Activated naive CD4-positive, alpha-beta T cell treated with anti-CD3 and anti-CD28 coated beads, Interleukin-2, amount 50 U/mL, for 72 hours (primary cell): ENCODE measurements at regions not wholly inside any gene's neighbourhood (a gene's known extent, or its start where the extent isn't known, plus 50 kb on each side); places are given as distances from the start of the nearest gene placed in this dataset.
"Not testable (repeated sequence)": the region's sequence is repeated elsewhere in the genome, so short reads cannot be mapped to it uniquely, and the experiment has no call there.

Experiments used
- ATAC-seq, 2 donors: fragments of 150-1000 bp; cut with Tn5 transposase; 2 replicates each; pipeline ENCODE4 v1.10.0; 2021; ENCODE audit warnings: mild to moderate bottlenecking in 2 of 2, moderate library complexity in 2 of 2
- DNase-seq, 2 donors: peaks; one replicate each; pipeline ENCODE4 v3.0.0; 2021 to 2022; ENCODE audit warnings: low spot score in 2 of 2
- H3K27ac Mint-ChIP-seq, 2 donors: one replicate each; pipeline ENCODE4 v1.8.0; 2022; ENCODE audit warnings: mild to moderate bottlenecking in 2 of 2, mixed read lengths in 2 of 2
- H3K36me3 Mint-ChIP-seq, 2 donors: one replicate each; pipeline ENCODE4 v1.8.0; 2022; ENCODE audit warnings: mixed read lengths in 2 of 2
- H3K9me3 Mint-ChIP-seq, 2 donors: one replicate each; pipeline ENCODE4 v1.8.0; 2022; ENCODE audit warnings: mixed read lengths in 2 of 2

DNA sequence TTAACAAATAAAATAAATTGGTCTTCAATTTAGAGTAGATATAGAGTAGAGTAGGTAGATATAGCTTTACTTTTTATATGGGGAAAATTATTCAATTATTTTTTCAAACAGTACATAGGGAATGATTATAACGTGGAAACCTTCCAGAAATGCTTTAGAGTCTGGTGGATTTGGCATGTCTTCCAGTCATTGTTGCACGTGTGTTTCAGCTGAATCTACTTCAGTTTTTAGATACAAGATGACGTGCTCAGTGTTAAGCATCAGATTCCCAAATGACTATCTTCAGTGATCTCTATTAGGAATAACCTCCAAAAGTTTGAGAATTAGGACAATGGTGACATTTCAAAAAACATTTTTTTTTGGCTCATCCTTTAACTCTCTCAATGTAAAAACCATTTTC is 616.9 kb downstream of the ANKRD50 start:
- DNase-seq (no peak), ATAC-seq (no peak)
- H3K36me3 Mint-ChIP-seq, result no peaks in the 10 kb centered on the region
- no peak overlapping the region for H3K27ac Mint-ChIP-seq
- peaks cover 6 to 22% of the 10 kb centered on the region in 2 donors for H3K9me3 Mint-ChIP-seq

DNA sequence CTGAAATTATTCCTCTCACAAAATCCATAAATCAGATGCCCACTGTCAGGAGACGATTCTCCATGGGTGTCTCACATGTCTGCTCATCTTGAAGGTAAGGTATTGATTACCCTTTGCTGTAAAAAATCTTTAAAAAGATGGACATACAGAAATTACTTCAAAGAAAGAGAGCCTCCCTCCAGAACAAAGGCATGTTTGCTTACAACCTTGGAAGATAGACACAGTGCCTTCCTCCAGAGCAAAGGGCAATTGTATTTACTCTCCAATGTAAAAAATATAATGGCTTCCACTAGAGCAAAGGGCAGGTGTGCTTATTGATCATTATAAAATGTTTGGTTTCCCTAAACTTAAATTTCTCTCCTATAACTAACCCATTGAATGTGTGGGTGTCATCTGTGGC is 616.2 kb downstream of the ANKRD50 start:
- DNase-seq, result no peak
- H3K27ac Mint-ChIP-seq, result no peak overlapping the region
- ATAC-seq, result no peak
- H3K36me3 Mint-ChIP-seq, result no peaks in the 10 kb centered on the region
- H3K9me3 Mint-ChIP-seq, result peaks cover 6 to 22% of the 10 kb centered on the region in 2 donors

DNA sequence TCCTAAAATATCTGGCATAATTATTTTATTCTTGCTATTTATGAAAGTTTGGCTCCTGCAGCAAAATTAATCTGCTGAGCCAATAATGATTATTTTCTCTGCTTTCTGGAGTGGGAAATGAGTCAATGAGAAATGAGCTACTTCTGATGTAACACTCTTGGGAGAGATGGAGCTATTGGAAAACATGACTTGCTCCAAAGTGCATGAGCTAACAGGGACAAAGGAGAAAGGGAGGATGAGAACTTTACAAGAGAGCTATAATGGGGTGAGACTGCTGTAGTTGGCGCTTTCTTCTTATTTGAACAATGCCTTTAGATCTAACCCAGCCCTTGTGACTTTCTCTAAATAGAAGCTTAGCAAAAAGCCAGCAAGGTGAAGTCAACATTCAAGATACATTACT is 615.1 kb downstream of the ANKRD50 start:
- no peaks in the 10 kb centered on the region for H3K36me3 Mint-ChIP-seq
- no peak overlapping the region for H3K27ac Mint-ChIP-seq
- H3K9me3 Mint-ChIP-seq, result peaks cover 6 to 18% of the 10 kb centered on the region in 2 donors

DNA sequence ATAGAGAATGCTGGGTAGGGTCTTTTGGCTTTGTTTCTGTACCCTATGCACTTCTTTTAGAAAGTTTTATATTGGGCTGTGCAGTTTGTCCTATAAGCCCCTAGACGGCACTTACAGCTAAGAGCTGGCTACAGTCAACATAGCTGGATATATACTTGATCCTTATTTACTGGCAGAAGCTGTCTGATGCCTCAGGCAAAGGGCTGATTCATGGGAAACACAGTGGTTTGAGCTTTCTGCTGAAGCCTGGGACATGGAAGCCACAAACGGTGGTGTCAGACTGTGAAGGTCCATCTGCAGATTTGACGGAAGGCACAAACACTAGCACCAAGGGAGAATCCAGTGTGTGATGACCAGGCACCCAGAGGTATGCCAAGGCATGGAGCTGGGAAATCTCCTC is 608.4 kb downstream of the ANKRD50 start:
- ATAC-seq, result no peak
- no peak for DNase-seq
- Mint-ChIP-seq H3K9me3 (no peaks in the 10 kb centered on the region), H3K36me3 (peaks cover 0 to 5% of the 10 kb centered on the region in 2 donors), H3K27ac (no peak overlapping the region)

More for the DNA sequence above, 615.1 kb downstream of the ANKRD50 start:
- no peak for DNase-seq
- ATAC-seq, result no peak

DNA sequence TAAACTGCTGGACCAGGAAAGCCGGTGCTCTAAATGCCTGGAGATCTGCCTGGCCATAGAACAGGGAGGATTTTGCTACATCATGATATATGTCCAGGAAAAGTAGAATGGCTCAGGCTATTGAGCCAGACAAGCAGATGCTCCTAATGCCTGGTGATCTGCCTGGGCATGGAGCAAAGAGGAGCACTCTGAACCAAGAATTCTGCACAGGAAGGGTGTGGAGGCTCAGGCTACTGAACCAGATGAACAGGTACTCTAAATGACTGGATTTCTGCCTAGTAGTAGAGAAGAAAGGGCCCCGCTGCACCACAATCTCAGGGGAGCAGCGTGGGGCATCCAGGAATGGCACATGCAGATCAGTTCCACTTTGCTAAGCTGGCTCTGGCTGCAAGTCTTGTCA is 607.9 kb downstream of the ANKRD50 start:
- peaks cover 0 to 5% of the 10 kb centered on the region in 2 donors for H3K36me3 Mint-ChIP-seq
- DNase-seq, result no peak
- no peak overlapping the region for H3K27ac Mint-ChIP-seq
- ATAC-seq, result no peak
- H3K9me3 Mint-ChIP-seq, result no peaks in the 10 kb centered on the region

DNA sequence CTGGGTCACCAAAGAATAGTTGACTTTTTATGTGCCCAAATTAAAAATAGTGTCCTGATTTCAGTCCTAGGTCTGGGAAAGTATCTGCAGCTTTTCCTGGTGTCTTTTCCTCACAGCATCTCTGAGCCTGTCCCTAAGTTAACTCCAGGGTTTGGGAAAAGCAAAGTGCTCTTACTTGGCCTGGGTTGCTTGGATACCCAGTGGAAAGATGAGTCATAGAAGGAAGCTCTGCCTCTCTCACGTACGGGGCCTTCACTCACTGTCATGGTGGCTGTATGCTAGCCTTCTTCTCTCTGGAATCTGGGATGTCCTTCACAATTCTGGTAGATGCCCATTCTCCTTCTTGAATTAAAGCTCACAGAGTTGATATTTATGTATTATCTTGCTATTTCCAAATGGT is 607.3 kb downstream of the ANKRD50 start:
- no peak for DNase-seq
- no peak overlapping the region for H3K27ac Mint-ChIP-seq
- H3K36me3 Mint-ChIP-seq, result peaks cover 0 to 5% of the 10 kb centered on the region in 2 donors
- no peak for ATAC-seq
- H3K9me3 Mint-ChIP-seq, result no peaks in the 10 kb centered on the region

DNA sequence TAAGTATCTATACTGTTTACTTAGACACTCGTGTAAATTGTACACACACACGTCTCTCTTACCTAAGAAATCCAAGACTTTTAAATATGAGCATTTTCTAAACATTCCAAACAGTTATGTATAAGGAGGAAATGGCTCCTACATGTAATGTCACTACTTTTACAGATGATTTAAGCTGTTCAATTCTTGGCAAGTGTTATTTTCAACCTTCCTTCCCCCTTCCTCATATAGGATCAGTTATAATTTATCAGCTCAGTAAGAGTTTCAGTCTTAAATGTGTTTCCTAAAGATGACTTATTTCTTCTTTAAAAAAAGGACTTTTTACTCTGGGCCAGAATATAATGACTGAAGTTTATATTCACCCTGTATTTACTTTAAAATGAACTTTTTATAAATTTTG is 601.1 kb downstream of the ANKRD50 start:
- DNase-seq (no peak), ATAC-seq (no peak)
- H3K36me3 Mint-ChIP-seq, result no peaks in the 10 kb centered on the region
- no peak overlapping the region for H3K27ac Mint-ChIP-seq
- no peaks in the 10 kb centered on the region for H3K9me3 Mint-ChIP-seq

DNA sequence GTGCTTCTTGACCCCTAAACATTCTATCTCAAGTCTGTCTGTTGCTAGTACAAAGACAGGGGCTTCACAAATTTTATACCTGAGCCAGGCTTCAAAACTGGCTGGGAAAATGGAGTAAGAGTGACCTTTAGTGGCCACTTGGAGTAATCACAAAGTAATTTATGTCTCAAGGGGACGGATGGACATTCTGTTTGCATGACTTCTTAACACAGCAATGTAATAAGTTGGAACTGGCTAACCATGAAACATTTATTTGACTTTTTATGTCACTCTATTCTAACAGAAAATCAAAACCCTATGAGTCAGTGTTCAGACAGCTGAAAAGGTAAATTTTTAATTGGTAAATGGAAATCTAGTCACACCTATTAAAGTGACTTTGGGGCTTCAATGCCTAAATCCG is 600.6 kb downstream of the ANKRD50 start:
- no peaks in the 10 kb centered on the region for H3K9me3 Mint-ChIP-seq
- ATAC-seq, result no peak
- no peak for DNase-seq
- no peaks in the 10 kb centered on the region for H3K36me3 Mint-ChIP-seq
- no peak overlapping the region for H3K27ac Mint-ChIP-seq

DNA sequence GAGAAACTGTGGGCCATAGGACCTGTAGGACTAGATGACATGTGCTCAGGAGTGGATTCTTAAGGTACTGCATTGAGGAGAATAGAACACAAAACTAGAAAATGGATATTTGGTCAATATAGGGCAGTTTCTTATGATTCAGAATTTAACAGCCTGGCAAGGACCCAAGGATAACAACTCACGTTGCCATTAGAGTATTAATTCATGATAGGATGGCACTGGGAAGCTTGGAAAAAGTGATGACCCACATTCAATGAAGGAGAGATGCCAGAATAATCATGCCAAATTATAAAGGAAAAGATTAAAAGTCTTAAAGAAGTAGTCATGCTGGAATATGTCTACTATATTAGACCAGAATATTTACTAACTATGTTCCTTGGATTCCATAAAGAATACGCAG is 594.5 kb downstream of the ANKRD50 start:
- DNase-seq (no peak), ATAC-seq (no peak)
- no peaks in the 10 kb centered on the region for H3K36me3 Mint-ChIP-seq
- no peak overlapping the region for H3K27ac Mint-ChIP-seq
- no peaks in the 10 kb centered on the region for H3K9me3 Mint-ChIP-seq

DNA sequence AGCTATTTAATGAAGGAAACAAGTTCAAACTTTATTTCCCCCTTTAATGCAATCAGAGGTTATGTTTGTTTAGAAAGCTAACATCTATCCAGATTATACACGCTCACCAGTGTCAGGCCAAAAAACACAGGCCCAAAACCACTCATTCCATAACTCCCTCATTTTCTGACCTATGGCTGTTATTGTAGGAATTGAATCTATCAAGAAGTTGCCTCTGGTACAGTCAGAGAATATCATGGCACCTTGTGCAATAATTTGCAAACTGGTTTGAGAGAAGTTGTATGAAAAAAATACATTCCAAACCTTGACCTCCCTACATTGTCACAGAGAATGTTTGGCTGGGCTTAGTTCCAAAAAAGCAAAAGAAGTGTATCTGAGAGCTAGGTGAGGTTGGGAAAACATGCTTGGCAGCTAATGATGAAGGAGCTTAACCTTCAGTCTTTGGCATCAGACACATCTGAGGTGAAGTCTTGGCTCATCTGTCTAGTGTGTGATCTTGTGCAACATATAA is 591.0 kb downstream of the ANKRD50 start:
- DNase-seq, result no peak
- H3K36me3 Mint-ChIP-seq, result no peaks in the 10 kb centered on the region
- no peaks in the 10 kb centered on the region for H3K9me3 Mint-ChIP-seq
- no peak for ATAC-seq
- H3K27ac Mint-ChIP-seq, result no peak overlapping the region

DNA sequence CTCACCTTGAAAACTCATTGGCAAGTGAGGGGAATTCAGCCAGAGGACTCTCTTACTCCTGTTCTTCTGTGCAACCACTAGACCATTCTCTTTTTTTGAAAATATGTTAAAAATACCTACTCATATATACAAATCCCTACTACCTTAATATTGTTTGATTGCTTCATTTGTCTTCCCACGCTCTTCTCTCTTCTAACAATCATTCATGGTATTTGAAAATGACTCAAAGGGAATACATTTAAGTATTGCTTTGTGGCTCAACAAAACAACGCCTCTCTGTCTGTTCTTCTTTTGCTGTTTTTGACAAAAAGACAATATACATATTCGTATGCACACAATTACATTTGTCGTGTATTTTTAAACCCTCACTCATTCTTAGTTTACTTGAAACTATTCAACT is 589.4 kb downstream of the ANKRD50 start:
- Mint-ChIP-seq H3K9me3 (no peaks in the 10 kb centered on the region), H3K27ac (no peak overlapping the region), H3K36me3 (no peaks in the 10 kb centered on the region)
- ATAC-seq, result no peak
- DNase-seq, result no peak

DNA sequence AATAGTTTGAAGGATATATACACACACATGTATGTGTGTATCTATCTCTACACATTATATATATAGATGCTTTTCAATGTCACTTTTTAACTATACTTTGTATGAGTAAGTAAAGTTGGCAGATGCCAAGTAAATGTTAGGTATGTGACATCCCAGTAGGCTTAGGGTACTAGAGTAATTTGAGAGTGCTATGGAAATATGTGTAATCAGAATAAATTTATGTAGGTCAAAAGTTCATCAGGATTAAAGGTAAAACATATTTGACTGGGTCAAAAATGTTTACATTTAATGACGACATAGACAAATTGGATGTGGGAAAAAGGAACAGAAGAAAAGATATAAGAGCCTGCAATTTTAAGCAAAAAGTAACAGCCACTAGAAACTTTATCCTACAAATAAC is 588.8 kb downstream of the ANKRD50 start:
- Mint-ChIP-seq H3K36me3 (no peaks in the 10 kb centered on the region), H3K9me3 (peaks cover 0 to 4% of the 10 kb centered on the region in 2 donors), H3K27ac (no peak overlapping the region)
- ATAC-seq, result no peak
- no peak for DNase-seq

DNA sequence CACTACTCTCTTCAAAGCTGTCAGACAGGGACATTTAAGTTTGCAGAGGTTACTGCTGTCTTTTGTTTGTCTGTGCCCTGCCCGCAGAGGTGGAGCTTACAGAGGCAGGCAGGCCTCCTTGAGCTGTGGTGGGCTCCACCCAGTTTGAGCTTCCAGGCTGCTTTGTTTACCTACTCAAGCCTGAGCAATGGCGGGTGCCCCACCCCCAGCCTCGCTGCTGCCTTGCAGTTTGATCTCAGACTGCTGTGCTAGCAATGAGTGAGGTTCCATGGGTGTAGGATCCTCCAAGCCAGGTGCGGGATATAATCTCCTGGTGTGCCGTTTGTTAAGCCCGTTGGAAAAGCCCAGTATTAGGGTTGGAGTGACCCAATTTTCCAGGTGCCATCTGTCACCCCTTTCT is 581.2 kb downstream of the ANKRD50 start:
- not testable (repeated sequence) for DNase-seq, H3K27ac Mint-ChIP-seq, ATAC-seq
- Mint-ChIP-seq H3K36me3 (peaks cover 0 to 14% of the 10 kb centered on the region in 2 donors), H3K9me3 (peaks cover 15 to 21% of the 10 kb centered on the region in 2 donors)

DNA sequence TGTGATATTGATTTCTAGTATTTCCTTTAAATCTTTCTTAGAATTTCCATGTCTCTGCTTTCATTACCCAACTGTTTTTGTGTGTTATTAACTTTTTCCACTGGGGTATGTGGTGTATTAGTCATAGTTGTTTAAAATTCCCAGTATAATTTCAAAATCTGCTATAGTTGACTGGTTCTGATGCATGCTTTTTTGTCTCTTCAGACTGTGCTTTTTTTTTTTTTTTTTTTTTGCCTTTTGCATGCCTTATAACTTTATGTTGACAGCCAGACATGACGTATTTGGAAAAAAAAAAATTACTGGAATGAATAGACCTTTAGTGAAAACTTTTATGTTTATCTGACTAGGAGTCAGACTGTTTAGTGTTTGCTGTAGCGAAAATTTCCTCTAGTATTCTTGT is 580.4 kb downstream of the ANKRD50 start:
- Mint-ChIP-seq H3K27ac (no peak overlapping the region), H3K36me3 (peaks cover 0 to 14% of the 10 kb centered on the region in 2 donors), H3K9me3 (peaks cover 15 to 21% of the 10 kb centered on the region in 2 donors)
- DNase-seq (no peak), ATAC-seq (no peak)

DNA sequence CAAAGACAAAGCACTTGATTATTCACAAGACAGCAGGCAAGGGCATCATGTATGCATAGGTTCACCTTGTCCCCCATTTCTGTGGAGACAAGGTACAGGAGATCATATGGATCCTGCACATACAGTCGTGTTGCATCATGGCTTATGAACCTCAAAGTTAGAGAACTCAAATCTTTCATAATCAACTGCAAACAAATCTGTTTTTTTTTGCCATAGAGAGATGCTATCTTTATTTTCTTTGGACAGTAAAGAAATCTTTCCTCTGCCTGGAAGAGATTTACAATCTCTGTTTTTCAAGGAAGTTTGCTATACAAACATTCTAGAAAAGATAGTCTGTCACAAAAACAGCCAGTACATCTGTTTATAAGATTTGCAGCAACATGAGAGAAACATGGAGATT is 578.8 kb downstream of the ANKRD50 start:
- Mint-ChIP-seq H3K36me3 (peaks cover 0 to 14% of the 10 kb centered on the region in 2 donors), H3K27ac (no peak overlapping the region), H3K9me3 (peaks cover 15 to 17% of the 10 kb centered on the region in 2 donors)
- ATAC-seq, result no peak
- DNase-seq, result no peak

DNA sequence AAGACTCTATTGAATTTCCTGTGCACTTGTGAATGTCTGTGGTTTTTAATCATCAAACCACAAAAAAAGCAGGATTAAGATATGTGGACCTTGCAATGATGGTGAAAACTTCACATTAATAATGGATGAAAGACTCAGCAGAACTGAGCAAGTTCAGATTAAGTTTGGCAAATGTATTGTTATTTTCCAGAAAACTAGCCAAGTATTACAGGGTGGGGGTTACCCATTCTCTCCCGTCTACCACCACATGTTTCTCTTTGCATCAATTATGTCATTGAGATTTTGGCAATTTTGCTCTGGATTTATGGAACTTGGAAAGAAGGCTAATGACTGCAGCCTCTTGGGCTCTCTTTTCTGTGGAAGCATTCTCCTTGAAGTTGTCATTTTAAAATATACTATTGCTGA is 577.1 kb downstream of the ANKRD50 start:
- DNase-seq, result no peak
- Mint-ChIP-seq H3K9me3 (peaks cover 12 to 13% of the 10 kb centered on the region in 2 donors), H3K27ac (no peak overlapping the region), H3K36me3 (peaks cover 0 to 14% of the 10 kb centered on the region in 2 donors)
- ATAC-seq, result no peak

DNA sequence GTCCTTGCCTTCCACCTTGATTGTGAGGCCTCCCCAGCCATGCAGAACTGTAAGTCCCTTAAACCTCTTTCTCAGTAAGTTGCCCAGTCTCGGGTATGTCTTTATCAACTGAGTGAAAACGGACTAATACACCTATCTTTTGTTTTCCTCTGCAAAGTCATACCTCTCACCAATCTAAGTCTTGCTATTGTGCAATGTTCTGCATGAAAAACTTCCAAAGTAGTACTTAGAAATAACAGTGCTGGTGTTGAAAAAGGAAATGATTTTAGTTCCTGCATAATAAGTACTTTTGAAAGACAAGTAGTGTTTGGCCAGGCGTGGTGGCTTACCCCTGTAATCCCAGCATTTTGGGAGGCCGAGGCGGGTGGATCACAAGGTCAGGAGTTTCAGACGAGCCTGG is 573.5 kb downstream of the ANKRD50 start:
- ATAC-seq (no peak), DNase-seq (no peak)
- Mint-ChIP-seq H3K27ac (no peak overlapping the region), H3K9me3 (no peaks in the 10 kb centered on the region), H3K36me3 (no peaks in the 10 kb centered on the region)

DNA sequence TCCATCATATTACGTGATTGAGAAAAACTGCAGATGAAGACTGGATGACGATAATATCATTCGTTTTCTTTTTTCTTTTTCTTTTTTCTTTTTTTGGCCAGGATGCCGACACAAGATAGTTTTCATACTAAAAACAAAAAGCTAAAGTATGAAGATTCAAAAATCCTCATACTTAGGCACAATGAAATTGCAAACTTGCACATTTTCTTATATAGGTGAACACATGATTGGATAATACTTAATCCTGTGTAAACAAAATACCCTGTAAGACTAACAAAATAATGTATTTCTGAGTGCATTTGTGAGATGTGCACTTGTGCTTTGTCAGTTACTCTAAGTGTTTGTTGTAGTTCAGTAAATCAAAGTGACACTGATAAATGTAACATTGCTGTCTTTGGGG is 568.9 kb downstream of the ANKRD50 start:
- no peak for DNase-seq
- H3K27ac Mint-ChIP-seq, result no peak overlapping the region
- H3K9me3 Mint-ChIP-seq, result no peaks in the 10 kb centered on the region
- no peak for ATAC-seq
- no peaks in the 10 kb centered on the region for H3K36me3 Mint-ChIP-seq

DNA sequence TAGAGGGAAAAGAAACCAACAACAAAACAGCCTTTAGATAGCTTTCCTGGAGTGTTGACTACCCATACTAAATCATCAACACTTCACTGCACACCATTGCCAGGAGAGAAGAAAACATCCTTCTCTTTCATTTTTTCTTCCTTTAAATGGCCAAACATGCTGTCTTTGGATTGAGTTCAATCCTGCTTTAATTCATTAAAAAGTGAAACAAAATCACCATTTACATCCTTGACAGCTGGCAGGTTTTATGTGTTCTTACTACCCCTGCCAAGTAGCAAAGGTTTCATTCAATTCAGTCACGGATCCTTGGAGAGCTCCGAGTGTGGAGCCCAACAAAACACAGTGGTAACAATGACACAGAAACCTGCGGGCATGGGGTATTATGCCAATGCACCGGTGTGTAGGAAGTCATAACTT is 568.3 kb downstream of the ANKRD50 start:
- no peak for ATAC-seq
- H3K27ac Mint-ChIP-seq, result no peak overlapping the region
- no peaks in the 10 kb centered on the region for H3K9me3 Mint-ChIP-seq
- DNase-seq, result no peak
- H3K36me3 Mint-ChIP-seq, result no peaks in the 10 kb centered on the region
